HL-60 (cell line): ENCODE measurements at regions not wholly inside any gene's neighbourhood (a gene's known extent, or its start where the extent isn't known, plus 50 kb on each side); places are given as distances from the start of the nearest gene placed in this dataset.
"Not testable (repeated sequence)": the region's sequence is repeated elsewhere in the genome, so short reads cannot be mapped to it uniquely, and the experiment has no call there.

Experiments used
- CTCF ChIP-seq: IDR thresholded peaks from one replicate; pipeline ENCODE4 v1.5.1; 2011; ENCODE audit warnings: low read length, control low read depth, inconsistent platforms; ENCODE audit not compliant: insufficient read depth
- POLR2AphosphoS5 ChIP-seq: IDR thresholded peaks from 2 replicates; pipeline ENCODE4 v1.6.1; 2012; ENCODE audit warnings: low read depth
- REST ChIP-seq: IDR thresholded peaks from 2 replicates; pipeline ENCODE4 v1.6.1; 2012; ENCODE audit warnings: low read depth; ENCODE audit not compliant: insufficient replicate concordance

- not testable (repeated sequence) for TF ChIP-seq CTCF, REST, POLR2AphosphoS5
Observed at GRCh38 chr15:20247137-20247536, 294.5 kb downstream of the GOLGA6L6 start.
